HUES48 (cell line): ENCODE measurements at regions not wholly inside any gene's neighbourhood (a gene's known extent, or its start where the extent isn't known, plus 50 kb on each side); places are given as distances from the start of the nearest gene placed in this dataset.
"Not testable (repeated sequence)": the region's sequence is repeated elsewhere in the genome, so short reads cannot be mapped to it uniquely, and the experiment has no call there.

Experiments used
- H3K27ac ChIP-seq: one replicate; pipeline ENCODE4 v1.7.0; 2013; ENCODE audit warnings: low read depth, low read length, inconsistent platforms
- H3K27me3 ChIP-seq: 2 replicates; pipeline ENCODE4 v1.6.1; 2013; ENCODE audit warnings: mild to moderate bottlenecking, low read length; ENCODE audit not compliant: control insufficient read depth, insufficient read depth
- H3K36me3 ChIP-seq: 2 replicates; pipeline ENCODE4 v1.6.1; 2013; ENCODE audit warnings: low read length; ENCODE audit not compliant: control insufficient read depth, insufficient read depth
- H3K4me1 ChIP-seq: 2 replicates; pipeline ENCODE4 v1.6.1; 2013; ENCODE audit warnings: mild to moderate bottlenecking, low read length; ENCODE audit not compliant: control insufficient read depth, insufficient read depth
- H3K4me3 ChIP-seq: 2 replicates; pipeline ENCODE4 v1.5.1; 2013; ENCODE audit warnings: mild to moderate bottlenecking, low read depth, low read length
- H3K9ac ChIP-seq: 2 replicates; pipeline ENCODE4 v1.6.1; 2013; ENCODE audit warnings: mild to moderate bottlenecking, low read depth, low read length, moderate library complexity
- H3K9me3 ChIP-seq: 2 replicates; pipeline ENCODE4 v1.6.1; 2013; ENCODE audit warnings: low read length; ENCODE audit not compliant: control insufficient read depth, insufficient read depth

- H3K9me3 ChIP-seq: no peaks in the 10 kb centered on the region
These were observed 425.2 kb downstream of the PCDH10 start for GRCh38 chr4:133574248-133574647.

DNA sequence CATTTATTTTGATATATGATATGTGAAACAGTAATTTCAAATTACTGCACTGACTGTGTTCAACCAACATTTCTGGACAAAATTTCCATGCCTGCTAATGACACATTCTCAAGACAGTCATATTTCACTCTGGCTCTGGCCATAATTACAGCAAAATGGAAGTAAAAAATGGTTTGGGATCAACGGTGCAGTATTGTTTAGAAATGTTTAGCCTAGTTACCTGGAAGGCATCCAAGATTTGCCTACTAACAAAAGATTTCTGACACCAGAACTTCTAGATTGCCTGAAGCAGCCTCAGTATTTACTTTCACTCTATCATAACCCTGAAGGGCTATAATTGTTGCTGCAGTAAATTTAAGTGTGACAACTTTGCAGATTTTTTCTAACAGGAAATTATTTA is 416.3 kb downstream of the PCDH10 start:
- H3K27ac ChIP-seq: no peak overlapping the region
- H3K36me3 ChIP-seq: no peaks in the 10 kb centered on the region
- H3K27me3 ChIP-seq: no peaks in the 10 kb centered on the region
- no peaks in the 10 kb centered on the region for H3K9me3 ChIP-seq
- H3K9ac ChIP-seq: no peak overlapping the region
- H3K4me1 ChIP-seq: no peaks in the 10 kb centered on the region
- no peak overlapping the region for H3K4me3 ChIP-seq

More at GRCh38 chr4:133574248-133574647, 425.2 kb downstream of the PCDH10 start:
- no peaks in the 10 kb centered on the region for H3K27me3 ChIP-seq
- no peaks in the 10 kb centered on the region for H3K4me1 ChIP-seq
- no peak overlapping the region for H3K27ac ChIP-seq
- no peak overlapping the region for H3K4me3 ChIP-seq
- H3K36me3 ChIP-seq: no peaks in the 10 kb centered on the region
- no peak overlapping the region for H3K9ac ChIP-seq

GRCh38 chr4:133559987-133560386 is 410.9 kb downstream of the PCDH10 start:
- Histone ChIP-seq H3K27me3 (no peaks in the 10 kb centered on the region), H3K9ac (no peak overlapping the region), H3K27ac (no peak overlapping the region)

DNA sequence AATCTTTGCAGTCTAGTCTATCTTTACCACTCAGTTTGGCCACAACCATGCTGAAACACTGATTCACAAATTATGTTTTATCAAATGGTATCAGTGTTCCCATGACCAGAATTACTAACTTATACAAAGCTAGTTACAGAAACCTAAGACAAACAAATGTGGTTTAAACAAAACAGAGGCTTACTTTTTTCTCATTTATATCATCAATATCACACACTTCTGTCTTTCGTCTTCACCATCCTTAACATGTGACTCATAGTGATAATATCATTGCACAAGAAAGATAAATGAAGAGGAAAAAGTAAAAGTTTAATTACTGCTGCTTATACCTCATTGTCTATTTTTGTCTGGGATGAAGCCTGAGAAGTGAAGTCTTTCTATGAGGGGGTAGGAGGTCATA is 406.6 kb downstream of the PCDH10 start:
- H3K36me3 ChIP-seq: no peaks in the 10 kb centered on the region
- H3K9ac ChIP-seq: no peak overlapping the region
- no peaks in the 10 kb centered on the region for H3K27me3 ChIP-seq
- no peak overlapping the region for H3K4me3 ChIP-seq
- H3K9me3 ChIP-seq: no peaks in the 10 kb centered on the region
- no peak overlapping the region for H3K27ac ChIP-seq
- H3K4me1 ChIP-seq: no peaks in the 10 kb centered on the region

More at GRCh38 chr4:133559987-133560386, 410.9 kb downstream of the PCDH10 start:
- Histone ChIP-seq H3K36me3 (no peaks in the 10 kb centered on the region), H3K4me1 (no peaks in the 10 kb centered on the region), H3K4me3 (no peak overlapping the region), H3K9me3 (no peaks in the 10 kb centered on the region)

- Histone ChIP-seq H3K9me3 (no peaks in the 10 kb centered on the region), H3K27ac (no peak overlapping the region), H3K4me3 (no peak overlapping the region), H3K36me3 (no peaks in the 10 kb centered on the region), H3K4me1 (no peaks in the 10 kb centered on the region), H3K9ac (no peak overlapping the region), H3K27me3 (no peaks in the 10 kb centered on the region)
These were observed 401.3 kb downstream of the PCDH10 start for GRCh38 chr4:133550436-133550835.

- H3K27me3 ChIP-seq: no peaks in the 10 kb centered on the region
- H3K9me3 ChIP-seq: no peaks in the 10 kb centered on the region
- H3K4me1 ChIP-seq: peaks cover 3% of the 10 kb centered on the region; the same call in 1 of the 2 replicates
- no peak overlapping the region for H3K27ac ChIP-seq
- H3K9ac ChIP-seq: no peak overlapping the region
- no peaks in the 10 kb centered on the region for H3K36me3 ChIP-seq
- H3K4me3 ChIP-seq: no peak overlapping the region
These were observed 395.0 kb downstream of the PCDH10 start for GRCh38 chr4:133544097-133544496.

- Histone ChIP-seq H3K36me3 (no peaks in the 10 kb centered on the region), H3K9ac (no peak overlapping the region), H3K27me3 (no peaks in the 10 kb centered on the region), H3K27ac (no peak overlapping the region), H3K4me3 (no peak overlapping the region), H3K9me3 (no peaks in the 10 kb centered on the region), H3K4me1 (peaks cover 18% of the 10 kb centered on the region)
These were observed 388.7 kb downstream of the PCDH10 start for GRCh38 chr4:133537780-133538281.

DNA sequence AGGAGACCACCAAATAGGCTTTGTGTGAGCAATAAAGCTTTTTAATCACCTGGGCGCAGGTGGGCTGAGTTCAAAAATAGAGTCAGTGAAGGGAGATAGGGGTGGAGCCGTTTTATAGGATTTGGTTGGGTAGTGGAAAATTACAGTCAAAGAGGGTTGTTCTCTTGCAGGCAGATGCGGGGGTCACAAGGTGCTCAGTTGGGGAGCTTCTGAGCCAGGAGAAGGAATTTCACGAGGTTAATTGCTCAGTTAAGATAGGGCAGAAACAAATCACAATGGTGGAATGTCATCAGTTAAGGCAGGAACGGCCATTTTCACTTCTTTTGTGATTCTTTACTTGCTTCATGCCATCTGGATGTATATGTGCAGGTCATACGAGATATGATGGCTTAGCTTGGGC is 385.1 kb downstream of the PCDH10 start:
- H3K36me3 ChIP-seq, H3K27me3 ChIP-seq, H3K27ac ChIP-seq, H3K9ac ChIP-seq, H3K9me3 ChIP-seq, H3K4me3 ChIP-seq: not testable (repeated sequence)
- peaks cover 16% of the 10 kb centered on the region for H3K4me1 ChIP-seq

GRCh38 chr4:133524369-133524768 is 375.3 kb downstream of the PCDH10 start:
- no peak overlapping the region for H3K27ac ChIP-seq
- no peak overlapping the region for H3K4me3 ChIP-seq
- no peaks in the 10 kb centered on the region for H3K4me1 ChIP-seq
- no peaks in the 10 kb centered on the region for H3K27me3 ChIP-seq
- H3K36me3 ChIP-seq: no peaks in the 10 kb centered on the region
- no peak overlapping the region for H3K9ac ChIP-seq
- H3K9me3 ChIP-seq: no peaks in the 10 kb centered on the region

- no peaks in the 10 kb centered on the region for H3K9me3 ChIP-seq
- 0 out of 2 replicates have a peak, but pooled peaks cover 5% of the 10 kb centered on the region for H3K4me1 ChIP-seq
- no peaks in the 10 kb centered on the region for H3K27me3 ChIP-seq
- no peak overlapping the region for H3K4me3 ChIP-seq
- no peak overlapping the region for H3K9ac ChIP-seq
- H3K36me3 ChIP-seq: no peaks in the 10 kb centered on the region
- no peak overlapping the region for H3K27ac ChIP-seq
These were observed 364.8 kb downstream of the PCDH10 start for GRCh38 chr4:133513901-133514300.

- Histone ChIP-seq H3K9me3 (0 out of 2 replicates have a peak, but pooled peaks cover 3% of the 10 kb centered on the region), H3K27me3 (no peaks in the 10 kb centered on the region), H3K4me1 (no peaks in the 10 kb centered on the region), H3K36me3 (no peaks in the 10 kb centered on the region), H3K4me3 (no peak overlapping the region), H3K9ac (no peak overlapping the region), H3K27ac (no peak overlapping the region)
These were observed 349.1 kb downstream of the PCDH10 start for GRCh38 chr4:133498149-133498548.

- H3K27ac ChIP-seq: no peak overlapping the region
- H3K9me3 ChIP-seq: no peaks in the 10 kb centered on the region
- no peak overlapping the region for H3K4me3 ChIP-seq
- H3K27me3 ChIP-seq: no peaks in the 10 kb centered on the region
- no peaks in the 10 kb centered on the region for H3K36me3 ChIP-seq
- H3K4me1 ChIP-seq: no peaks in the 10 kb centered on the region
- H3K9ac ChIP-seq: no peak overlapping the region
These were observed 344.7 kb downstream of the PCDH10 start for GRCh38 chr4:133493776-133494175.
